ENCODE measurements at regions not wholly inside any gene's neighbourhood (a gene's known extent, or its start where the extent isn't known, plus 50 kb on each side); places are given as distances from the start of the nearest gene placed in this dataset.

DNA sequence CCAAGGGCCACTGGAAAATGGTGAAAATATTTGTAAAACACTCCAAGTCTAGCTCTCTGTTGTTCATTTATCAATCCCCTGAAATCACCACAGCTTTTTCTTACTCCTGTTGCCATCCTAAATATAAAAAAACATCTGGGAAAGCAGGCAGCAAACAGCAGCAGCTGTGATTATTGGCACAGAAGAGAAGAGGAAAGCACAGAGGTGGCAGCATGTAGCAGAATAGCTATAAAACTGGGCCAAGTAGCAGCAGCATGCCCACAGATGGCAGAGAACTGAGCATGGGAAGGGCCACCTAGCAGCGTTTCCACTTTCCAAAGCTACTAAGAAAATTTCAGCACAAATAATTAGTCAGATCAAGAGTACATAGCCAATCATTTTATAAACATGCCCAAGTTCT is 307.2 kb downstream of the SLC7A11 start:
- TF ChIP-seq, protein P1, sequence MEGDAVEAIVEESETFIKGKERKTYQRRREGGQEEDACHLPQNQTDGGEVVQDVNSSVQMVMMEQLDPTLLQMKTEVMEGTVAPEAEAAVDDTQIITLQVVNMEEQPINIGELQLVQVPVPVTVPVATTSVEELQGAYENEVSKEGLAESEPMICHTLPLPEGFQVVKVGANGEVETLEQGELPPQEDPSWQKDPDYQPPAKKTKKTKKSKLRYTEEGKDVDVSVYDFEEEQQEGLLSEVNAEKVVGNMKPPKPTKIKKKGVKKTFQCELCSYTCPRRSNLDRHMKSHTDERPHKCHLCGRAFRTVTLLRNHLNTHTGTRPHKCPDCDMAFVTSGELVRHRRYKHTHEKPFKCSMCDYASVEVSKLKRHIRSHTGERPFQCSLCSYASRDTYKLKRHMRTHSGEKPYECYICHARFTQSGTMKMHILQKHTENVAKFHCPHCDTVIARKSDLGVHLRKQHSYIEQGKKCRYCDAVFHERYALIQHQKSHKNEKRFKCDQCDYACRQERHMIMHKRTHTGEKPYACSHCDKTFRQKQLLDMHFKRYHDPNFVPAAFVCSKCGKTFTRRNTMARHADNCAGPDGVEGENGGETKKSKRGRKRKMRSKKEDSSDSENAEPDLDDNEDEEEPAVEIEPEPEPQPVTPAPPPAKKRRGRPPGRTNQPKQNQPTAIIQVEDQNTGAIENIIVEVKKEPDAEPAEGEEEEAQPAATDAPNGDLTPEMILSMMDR (conservative IDR thresholded peaks at IDR 0.05; ENCODE audit: low read depth in 2 of 2), result no peak
- TF ChIP-seq POLR2AphosphoS5 (IDR thresholded peaks at IDR 0.05; ENCODE audit: low read depth) (no peak), EZH2 (IDR thresholded peaks at IDR 0.05; ENCODE audit: low read depth, unreplicated experiment) (no peak), CREB1 (CRISPR knock-in tag; IDR thresholded peaks at IDR 0.05; ENCODE audit: low read depth) (no peak), NANOG (IDR thresholded peaks at IDR 0.05; ENCODE audit: borderline replicate concordance) (no peak), EZH2phosphoT487 (IDR thresholded peaks at IDR 0.05; ENCODE audit: unreplicated experiment) (no peak)
- TF ChIP-seq, protein P2, sequence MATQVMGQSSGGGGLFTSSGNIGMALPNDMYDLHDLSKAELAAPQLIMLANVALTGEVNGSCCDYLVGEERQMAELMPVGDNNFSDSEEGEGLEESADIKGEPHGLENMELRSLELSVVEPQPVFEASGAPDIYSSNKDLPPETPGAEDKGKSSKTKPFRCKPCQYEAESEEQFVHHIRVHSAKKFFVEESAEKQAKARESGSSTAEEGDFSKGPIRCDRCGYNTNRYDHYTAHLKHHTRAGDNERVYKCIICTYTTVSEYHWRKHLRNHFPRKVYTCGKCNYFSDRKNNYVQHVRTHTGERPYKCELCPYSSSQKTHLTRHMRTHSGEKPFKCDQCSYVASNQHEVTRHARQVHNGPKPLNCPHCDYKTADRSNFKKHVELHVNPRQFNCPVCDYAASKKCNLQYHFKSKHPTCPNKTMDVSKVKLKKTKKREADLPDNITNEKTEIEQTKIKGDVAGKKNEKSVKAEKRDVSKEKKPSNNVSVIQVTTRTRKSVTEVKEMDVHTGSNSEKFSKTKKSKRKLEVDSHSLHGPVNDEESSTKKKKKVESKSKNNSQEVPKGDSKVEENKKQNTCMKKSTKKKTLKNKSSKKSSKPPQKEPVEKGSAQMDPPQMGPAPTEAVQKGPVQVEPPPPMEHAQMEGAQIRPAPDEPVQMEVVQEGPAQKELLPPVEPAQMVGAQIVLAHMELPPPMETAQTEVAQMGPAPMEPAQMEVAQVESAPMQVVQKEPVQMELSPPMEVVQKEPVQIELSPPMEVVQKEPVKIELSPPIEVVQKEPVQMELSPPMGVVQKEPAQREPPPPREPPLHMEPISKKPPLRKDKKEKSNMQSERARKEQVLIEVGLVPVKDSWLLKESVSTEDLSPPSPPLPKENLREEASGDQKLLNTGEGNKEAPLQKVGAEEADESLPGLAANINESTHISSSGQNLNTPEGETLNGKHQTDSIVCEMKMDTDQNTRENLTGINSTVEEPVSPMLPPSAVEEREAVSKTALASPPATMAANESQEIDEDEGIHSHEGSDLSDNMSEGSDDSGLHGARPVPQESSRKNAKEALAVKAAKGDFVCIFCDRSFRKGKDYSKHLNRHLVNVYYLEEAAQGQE (IDR thresholded peaks at IDR 0.05; ENCODE audit: unreplicated experiment), result no peak
